ENCODE measurements at regions not wholly inside any gene's neighbourhood (a gene's known extent, or its start where the extent isn't known, plus 50 kb on each side); places are given as distances from the start of the nearest gene placed in this dataset.
A peak's percentile ranks its signal among the peaks of the same experiment; 100 is the strongest.

DNA sequence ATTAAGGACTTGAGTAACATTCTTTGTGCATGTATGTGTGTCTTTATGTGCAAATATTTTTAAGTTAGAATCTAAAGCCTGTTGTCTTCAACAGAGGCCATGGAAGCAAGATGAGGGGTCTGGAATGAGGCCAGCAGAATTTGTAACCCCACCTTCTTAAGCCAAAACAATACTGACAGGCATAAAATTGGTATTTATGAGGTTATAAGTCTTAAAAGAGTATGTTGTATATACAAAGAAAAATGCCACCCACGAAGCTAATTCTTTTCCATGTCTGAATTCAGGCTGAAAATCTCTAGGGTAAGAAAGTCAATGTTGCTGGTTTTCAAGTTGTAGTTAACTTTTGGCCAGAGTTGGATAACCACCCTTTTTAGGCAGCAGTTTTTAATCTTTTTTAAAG lies 86.2 kb upstream of the TMTC1 start:
- no peak for DNase-seq
- Histone ChIP-seq H3K9me3 (peaks cover 0 to 9% (median 1%) of the 10 kb centered on the region in 8 donors), H3K4me1 (no peaks in the 10 kb centered on the region), H3K27me3 (replicated peaks in 1 of 7) (no peaks in the 10 kb centered on the region), H3K4me3 (no peak overlapping the region), H3K27ac (no peak overlapping the region), H3K36me3 (no peaks in the 10 kb centered on the region)
- TF ChIP-seq, protein P1, sequence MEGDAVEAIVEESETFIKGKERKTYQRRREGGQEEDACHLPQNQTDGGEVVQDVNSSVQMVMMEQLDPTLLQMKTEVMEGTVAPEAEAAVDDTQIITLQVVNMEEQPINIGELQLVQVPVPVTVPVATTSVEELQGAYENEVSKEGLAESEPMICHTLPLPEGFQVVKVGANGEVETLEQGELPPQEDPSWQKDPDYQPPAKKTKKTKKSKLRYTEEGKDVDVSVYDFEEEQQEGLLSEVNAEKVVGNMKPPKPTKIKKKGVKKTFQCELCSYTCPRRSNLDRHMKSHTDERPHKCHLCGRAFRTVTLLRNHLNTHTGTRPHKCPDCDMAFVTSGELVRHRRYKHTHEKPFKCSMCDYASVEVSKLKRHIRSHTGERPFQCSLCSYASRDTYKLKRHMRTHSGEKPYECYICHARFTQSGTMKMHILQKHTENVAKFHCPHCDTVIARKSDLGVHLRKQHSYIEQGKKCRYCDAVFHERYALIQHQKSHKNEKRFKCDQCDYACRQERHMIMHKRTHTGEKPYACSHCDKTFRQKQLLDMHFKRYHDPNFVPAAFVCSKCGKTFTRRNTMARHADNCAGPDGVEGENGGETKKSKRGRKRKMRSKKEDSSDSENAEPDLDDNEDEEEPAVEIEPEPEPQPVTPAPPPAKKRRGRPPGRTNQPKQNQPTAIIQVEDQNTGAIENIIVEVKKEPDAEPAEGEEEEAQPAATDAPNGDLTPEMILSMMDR (IDR thresholded peaks at IDR 0.05 in 8 of 11, conservative IDR thresholded peaks at IDR 0.05 in 3 of 11) = no peak
- no peak for TF ChIP-seq POLR2A (IDR thresholded peaks at IDR 0.05)
- TF ChIP-seq POLR2AphosphoS5 (IDR thresholded peaks at IDR 0.05) = no peak
- intact Hi-C loops (cut with DNase I; ENCODE audit: low total_unique reads) = no loop called here
- 37 to 71% (median 54%) methylated on average over 1 of the region's 1 CpG for WGBS, 5 donors

- intact Hi-C loops (cut with DNase I; ENCODE audit: low total_unique reads) = no loop called here
- Histone ChIP-seq H3K27ac (no peak overlapping the region), H3K36me3 (no peaks in the 10 kb centered on the region), H3K4me3 (no peak overlapping the region), H3K27me3 (replicated peaks in 1 of 7) (no peaks in the 10 kb centered on the region), H3K4me1 (no peaks in the 10 kb centered on the region), H3K9me3 (peaks cover 0 to 9% (median 1%) of the 10 kb centered on the region in 8 donors)
- no peak for TF ChIP-seq POLR2AphosphoS5 (IDR thresholded peaks at IDR 0.05)
- no peak for DNase-seq
- 60 to 74% (median 70%) methylated on average over 6 of the region's 6 CpGs for WGBS, 5 donors
Measured at GRCh38 chr12:29867823-29868222, 84.1 kb upstream of the TMTC1 start.

- Histone ChIP-seq H3K9me3 (peaks cover 0 to 9% (median 1%) of the 10 kb centered on the region in 8 donors), H3K4me3 (no peak overlapping the region), H3K27me3 (replicated peaks in 1 of 7) (no peaks in the 10 kb centered on the region), H3K4me1 (peaks cover 0 to 10% (median 0%) of the 10 kb centered on the region in 6 donors), H3K27ac (no peak overlapping the region), H3K36me3 (no peaks in the 10 kb centered on the region)
- DNase-seq = no peak
- TF ChIP-seq POLR2A (IDR thresholded peaks at IDR 0.05) = no peak
- TF ChIP-seq, protein P1 (IDR thresholded peaks at IDR 0.05 in 8 of 11, conservative IDR thresholded peaks at IDR 0.05 in 3 of 11) = no peak
- no peak for TF ChIP-seq POLR2AphosphoS5 (IDR thresholded peaks at IDR 0.05)
- intact Hi-C loops (cut with DNase I; ENCODE audit: low total_unique reads) = no loop called here
- WGBS, 5 donors = 48 to 69% (median 58%) methylated on average over 1 of the region's 1 CpG
Measured at GRCh38 chr12:29863665-29864064, 79.9 kb upstream of the TMTC1 start.

DNA sequence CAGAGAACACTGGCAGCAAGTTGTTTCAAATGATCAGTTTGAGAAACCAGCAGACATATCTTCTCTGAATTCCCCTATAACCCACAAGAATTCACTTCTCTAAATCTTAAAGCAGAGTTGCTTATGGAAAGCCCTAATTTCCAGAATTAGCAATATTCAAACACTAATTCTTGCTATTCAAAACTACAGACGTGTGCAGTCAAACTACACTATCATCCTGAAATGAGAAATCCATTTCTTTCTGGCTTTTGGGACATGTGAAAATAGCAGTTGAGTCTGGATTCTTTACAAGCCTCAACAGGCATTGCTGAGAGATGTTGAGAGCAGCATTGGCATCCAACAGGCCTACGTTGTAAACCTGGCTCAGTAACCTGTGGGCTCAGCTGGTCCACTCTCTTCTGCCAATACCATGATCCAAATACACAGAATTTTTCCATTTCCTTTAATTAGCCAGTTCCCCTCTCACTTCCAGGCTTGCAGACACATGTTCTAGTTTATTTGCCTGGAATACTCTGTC lies 74.6 kb upstream of the TMTC1 start:
- H3K27ac ChIP-seq = no peak overlapping the region
- no peaks in the 10 kb centered on the region for H3K36me3 ChIP-seq
- WGBS, 5 donors = 51 to 74% (median 63%) methylated on average over 2 of the region's 2 CpGs
- peaks cover 0 to 5% (median under 1%) of the 10 kb centered on the region in 8 donors for H3K9me3 ChIP-seq
- TF ChIP-seq POLR2A (IDR thresholded peaks at IDR 0.05) (no peak), POLR2AphosphoS5 (IDR thresholded peaks at IDR 0.05) (no peak)
- intact Hi-C loops (cut with DNase I; ENCODE audit: low total_unique reads) = no loop called here
- H3K4me3 ChIP-seq = no peak overlapping the region
- peaks cover 0 to 10% (median 0%) of the 10 kb centered on the region in 6 donors for H3K4me1 ChIP-seq
- no peak for DNase-seq
- H3K27me3 ChIP-seq (replicated peaks in 1 of 7) = no peaks in the 10 kb centered on the region

DNA sequence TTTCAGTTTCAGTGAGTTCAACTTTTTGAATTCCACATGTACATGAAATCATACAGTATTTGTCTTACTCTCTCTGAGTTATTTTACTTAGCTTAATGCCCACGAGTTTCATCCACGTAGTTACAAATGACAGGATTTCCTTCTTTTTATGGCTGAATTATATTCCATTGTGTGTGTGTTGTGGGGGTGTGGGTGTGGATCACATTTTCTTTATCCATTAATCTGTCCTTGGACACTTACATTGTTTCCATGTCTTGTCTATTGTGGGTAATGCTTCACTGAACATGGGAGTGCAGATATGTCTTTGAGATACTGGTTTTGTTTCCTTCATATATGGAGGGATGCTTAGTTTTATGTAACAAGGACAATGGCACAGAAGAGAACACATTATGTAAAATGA lies 63.5 kb upstream of the TMTC1 start:
- intact Hi-C loops (cut with DNase I; ENCODE audit: low total_unique reads) = no loop called here
- H3K27me3 ChIP-seq (replicated peaks in 1 of 7) = no peaks in the 10 kb centered on the region
- WGBS, 5 donors = 37 to 60% (median 40%) methylated on average over 2 of the region's 2 CpGs

More for the DNA sequence above, 63.5 kb upstream of the TMTC1 start:
- Histone ChIP-seq H3K36me3 (no peaks in the 10 kb centered on the region), H3K27ac (peak overlapping the region in 2 of 8 donors; percentile 0 to 31), H3K4me1 (no peaks in the 10 kb centered on the region), H3K9me3 (peaks cover 0 to 23% (median 9%) of the 10 kb centered on the region in 8 donors), H3K4me3 (no peak overlapping the region)
- no peak for DNase-seq
- TF ChIP-seq POLR2AphosphoS5 (IDR thresholded peaks at IDR 0.05) = no peak
- TF ChIP-seq POLR2A (IDR thresholded peaks at IDR 0.05) = no peak
- TF ChIP-seq, protein P1 (IDR thresholded peaks at IDR 0.05 in 8 of 11, conservative IDR thresholded peaks at IDR 0.05 in 3 of 11) = no peak

All from spleen (tissue), 11 donors.